NCI-H1048 (cell line): ENCODE measurements at regions not wholly inside any gene's neighbourhood (a gene's known extent, or its start where the extent isn't known, plus 50 kb on each side); places are given as distances from the start of the nearest gene placed in this dataset.

Experiments
- DNase-seq: peaks from one replicate; lab custom pipeline; 2025; lab: John Stamatoyannopoulos, UW

- DNase-seq: no peak
Observed at GRCh38 chr10:60664859-60665258, 113.4 kb upstream of the CDK1 start.

DNA sequence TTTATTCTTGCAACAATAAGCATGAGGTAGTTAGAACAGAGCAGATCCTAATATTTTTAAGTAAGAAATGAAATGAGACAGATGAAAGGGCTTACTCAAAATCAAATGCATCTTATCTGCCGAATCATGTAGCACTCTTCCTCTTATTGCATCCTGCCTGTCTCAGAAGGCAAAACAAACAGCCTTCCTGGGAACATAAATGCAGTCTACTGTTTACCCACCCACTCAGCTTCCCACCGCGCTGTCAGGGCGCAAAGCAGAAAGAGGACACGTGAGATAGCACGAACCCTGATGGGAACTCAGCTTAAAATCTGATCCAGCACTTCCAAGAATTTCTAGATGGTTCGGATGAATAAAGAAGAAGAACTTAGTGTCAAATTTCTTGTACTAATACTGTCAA lies 114.4 kb upstream of the CDK1 start:
- no peak for DNase-seq

GRCh38 chr10:60662917-60663614 lies 115.2 kb upstream of the CDK1 start:
- DNase-seq: no peak

- no peak for DNase-seq
Observed at GRCh38 chr10:60661637-60662036, 116.6 kb upstream of the CDK1 start.

- no peak for DNase-seq
Observed at GRCh38 chr10:60660625-60661024, 117.7 kb upstream of the CDK1 start.

GRCh38 chr10:60654813-60655464 lies 123.3 kb upstream of the CDK1 start:
- DNase-seq: no peak

DNA sequence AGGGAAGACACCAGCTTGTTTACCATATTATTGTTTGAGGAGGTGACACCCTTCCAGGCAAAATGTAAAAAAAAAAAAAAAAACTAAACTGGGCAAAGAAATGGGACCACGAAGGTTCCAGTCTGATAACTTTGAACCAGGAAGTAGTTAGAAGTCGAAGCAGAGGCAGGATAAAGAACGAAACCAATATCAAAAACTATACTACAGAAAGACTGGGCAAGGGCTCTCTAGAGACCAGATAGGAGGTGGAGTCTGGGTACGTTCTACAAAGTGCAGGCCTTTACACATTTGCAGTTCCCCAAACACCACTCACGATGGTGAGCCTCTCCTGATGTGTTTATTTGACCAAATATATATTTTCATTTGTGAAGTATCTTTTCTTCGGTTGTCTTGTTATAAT lies 125.7 kb upstream of the CDK1 start:
- no peak for DNase-seq

DNA sequence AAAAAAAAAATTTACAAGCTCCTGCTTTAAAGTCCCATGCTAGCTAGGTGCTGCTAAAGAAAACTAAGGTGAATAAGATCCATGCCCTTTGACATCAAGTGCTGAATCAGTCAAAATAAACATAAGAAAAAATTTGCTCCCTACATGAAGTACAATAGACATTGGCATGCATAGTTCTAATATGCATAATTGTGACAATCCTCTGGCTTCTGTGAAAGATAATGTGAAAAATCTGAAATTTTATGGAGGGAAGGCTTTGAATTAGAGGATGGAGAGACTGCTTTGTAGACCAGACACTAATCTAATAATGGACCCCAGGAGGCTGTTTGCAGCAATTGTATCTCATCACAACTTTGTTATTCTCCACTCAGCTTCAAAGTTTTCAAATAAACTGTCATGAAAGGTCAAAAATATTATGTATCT lies 127.9 kb upstream of the CDK1 start:
- no peak for DNase-seq

DNA sequence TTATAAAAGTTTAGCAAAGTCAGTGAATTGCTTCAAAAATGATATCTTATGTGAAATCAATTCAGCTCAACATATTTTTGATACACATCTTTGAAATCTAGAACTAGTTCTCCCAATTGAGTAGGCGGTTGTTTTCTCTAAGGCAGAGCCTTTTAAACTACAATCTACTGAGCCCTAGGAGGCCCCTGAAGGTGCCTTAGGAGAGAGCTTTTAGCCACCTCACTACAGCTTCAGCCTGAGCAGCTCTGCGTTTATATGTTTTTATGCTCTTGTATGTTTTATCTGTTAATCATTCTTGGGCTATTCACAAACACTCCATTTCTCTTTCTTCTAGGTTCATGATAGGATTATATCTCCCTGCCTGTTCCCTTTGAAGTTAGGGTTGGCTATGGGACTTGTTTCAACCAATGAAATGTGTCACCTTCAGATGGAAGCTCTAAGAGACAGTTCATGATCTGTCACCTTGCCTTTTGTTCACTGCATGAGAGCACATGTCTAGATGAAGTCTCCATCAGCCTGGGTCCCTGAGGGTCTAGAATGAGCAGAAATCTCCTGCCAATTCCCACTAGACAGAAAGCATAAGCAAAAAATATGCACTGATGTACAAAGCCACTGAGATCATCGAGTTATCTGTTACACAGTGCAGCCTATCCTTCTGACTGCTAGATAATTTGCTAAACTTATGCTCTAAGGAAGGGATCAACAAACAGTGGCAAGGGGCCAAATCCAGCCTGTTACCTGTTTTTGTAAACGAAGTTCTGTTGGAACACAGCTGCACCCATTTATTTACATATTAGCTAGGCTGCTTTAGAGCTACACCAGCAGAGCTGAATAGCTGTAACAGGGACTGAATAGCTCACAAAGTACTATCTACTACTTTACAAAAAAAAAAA lies 128.5 kb upstream of the CDK1 start:
- no peak for DNase-seq

DNA sequence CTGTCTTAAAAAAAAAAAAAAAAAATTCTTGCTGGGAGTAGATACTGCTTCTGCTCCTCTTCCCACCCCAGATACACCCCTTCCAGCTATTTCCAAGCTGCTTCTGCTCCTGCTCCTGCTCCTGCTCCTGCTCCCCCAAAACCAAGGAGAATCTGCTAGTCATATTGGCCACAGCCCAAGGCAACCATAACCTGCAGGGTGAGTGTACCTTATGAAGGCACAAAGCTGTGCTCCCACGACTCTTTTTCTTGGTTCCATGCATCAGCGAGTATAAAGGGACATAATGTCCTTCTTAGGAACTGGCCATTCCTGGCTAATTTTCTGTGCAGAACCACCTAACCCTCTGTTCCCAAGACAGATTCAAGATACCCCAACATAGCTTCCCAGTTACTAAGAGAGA lies 129.5 kb upstream of the CDK1 start:
- no peak for DNase-seq

DNA sequence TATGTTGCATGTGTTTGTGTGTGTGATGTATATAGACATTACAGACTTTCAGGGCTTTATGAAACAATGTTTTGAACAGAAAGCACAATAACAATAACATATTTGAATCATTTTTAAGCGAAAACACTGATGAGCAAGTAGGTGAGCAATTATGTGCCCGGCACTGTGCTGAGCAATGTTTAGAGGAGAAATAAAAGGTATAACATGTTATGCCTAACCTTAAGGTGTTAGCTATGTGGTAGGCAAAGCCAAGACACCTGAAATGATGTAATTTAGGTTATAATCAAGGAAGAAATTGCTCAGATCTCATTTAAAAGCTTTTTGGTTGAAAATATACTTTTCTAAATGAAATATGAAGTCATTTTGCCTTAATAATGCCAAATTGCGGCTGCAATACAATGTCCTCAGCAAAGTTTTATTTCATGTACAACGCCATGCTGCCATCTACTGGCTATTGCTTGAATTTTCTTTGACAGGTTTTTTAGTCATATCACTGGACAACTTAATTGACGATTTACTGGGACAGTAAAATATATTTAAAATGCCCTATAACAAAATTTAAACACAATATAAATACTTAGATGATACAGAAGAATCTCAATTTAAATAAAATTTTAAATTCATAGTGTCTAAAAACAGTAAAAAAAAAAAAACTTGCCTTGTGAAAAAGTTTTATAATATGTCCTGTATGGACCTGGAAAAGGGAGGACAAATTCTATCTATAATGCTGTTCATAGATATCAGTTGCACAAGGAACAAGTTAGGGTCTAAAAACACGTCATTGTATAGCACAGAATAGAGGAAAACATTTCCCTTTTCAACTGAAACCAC lies 131.1 kb upstream of the CDK1 start:
- peak; percentile 18 for DNase-seq

DNA sequence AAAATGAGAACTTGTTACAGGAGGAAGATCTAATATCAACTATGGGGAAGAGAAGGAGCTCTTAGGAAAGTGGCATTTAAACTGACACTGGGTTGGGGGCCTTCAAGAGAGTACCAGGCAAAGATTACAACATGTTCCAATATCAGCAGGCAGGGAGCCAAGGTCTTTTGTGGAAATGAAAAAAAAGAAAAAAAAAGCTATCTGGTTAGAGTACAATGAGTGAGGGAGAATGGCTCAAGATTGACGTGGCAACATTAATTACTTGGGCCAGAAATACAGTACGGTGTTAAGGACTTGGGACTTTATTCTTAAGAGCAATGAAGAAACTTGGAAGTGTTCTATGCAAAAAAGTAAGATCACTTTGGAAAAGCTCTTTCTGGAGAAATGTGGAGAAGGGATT lies 132.3 kb upstream of the CDK1 start:
- no peak for DNase-seq

GRCh38 chr10:60644436-60645130 lies 133.7 kb upstream of the CDK1 start:
- DNase-seq: no peak

GRCh38 chr10:60643874-60644273 lies 134.4 kb upstream of the CDK1 start:
- no peak for DNase-seq

- DNase-seq: no peak
Observed at GRCh38 chr10:60629332-60629731, 148.9 kb upstream of the CDK1 start.

- DNase-seq: no peak
Observed at GRCh38 chr10:60627778-60628748, 150.2 kb upstream of the CDK1 start.

DNA sequence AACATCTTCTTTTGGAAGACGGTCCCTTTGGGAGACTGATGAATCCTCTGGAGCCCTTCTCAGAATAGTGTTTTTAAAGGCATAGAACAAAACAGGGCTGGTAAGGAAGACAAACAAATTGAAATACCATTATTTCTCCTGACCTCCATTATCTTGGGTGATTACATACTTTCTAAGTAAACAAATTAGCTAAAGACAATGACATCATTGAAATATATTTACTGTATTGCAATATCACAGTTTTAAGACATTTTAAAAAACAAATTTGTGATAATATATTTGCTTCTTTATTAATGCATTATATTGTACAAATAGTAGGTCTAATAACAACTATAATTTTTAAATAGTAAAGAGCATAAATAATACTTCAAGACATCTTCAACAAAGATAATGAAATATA lies 152.2 kb upstream of the CDK1 start:
- no peak for DNase-seq

DNA sequence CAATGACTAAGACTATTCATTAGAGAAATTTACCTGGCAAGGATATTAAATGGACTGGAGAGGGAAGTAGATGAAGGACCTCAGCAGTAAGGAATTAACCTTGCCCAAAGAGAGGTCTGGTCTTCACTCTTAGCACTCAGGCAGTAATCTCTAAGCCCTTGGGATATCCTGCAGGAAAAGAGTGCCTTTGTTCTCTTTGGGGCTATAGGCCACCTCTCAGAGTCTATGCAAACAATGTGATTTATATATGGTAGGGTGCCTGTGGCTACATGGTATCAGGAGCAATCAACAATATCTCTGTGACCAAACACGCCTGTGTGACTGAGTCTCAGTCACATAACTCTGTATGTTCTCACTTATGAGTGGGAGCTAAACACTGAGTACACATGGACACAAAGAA lies 154.7 kb upstream of the CDK1 start:
- no peak for DNase-seq

- no peak for DNase-seq
Observed at GRCh38 chr10:60621018-60621417, 157.3 kb upstream of the CDK1 start.

DNA sequence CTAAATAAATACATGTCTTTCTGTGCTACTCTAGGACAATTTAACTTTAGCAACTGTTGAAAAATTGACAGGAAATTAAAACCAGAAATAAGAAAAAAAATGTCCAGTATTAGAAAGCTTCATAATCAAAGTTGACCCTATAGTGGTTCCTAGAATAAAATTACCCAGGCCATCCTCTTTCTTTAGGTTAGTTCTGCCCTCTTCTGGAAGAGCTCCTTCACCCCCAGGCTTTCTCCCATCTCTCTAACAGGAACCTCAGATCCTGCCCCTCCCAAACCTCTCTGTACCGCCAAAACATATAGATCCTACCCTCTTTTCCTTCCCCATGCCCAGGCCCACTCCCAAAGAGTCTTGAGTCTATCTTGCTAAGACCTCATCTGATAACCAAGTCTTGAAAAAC lies 159.4 kb upstream of the CDK1 start:
- DNase-seq: no peak
